Coronary artery (tissue), 2 donors: ENCODE measurements at regions not wholly inside any gene's neighbourhood (a gene's known extent, or its start where the extent isn't known, plus 50 kb on each side); places are given as distances from the start of the nearest gene placed in this dataset.

ENCODE experiments used
- DNase-seq: peaks from one replicate; pipeline ENCODE4 v3.0.0-alpha.2; 2017; ENCODE audit warnings: low spot score
- H3K27ac ChIP-seq, 2 donors: fragments of 200-600 bp; sonication (generic); one replicate each; pipeline ENCODE4 v1.5.1; 2016 to 2019
- H3K4me3 ChIP-seq: fragments of 200-600 bp; sonication (generic); 2 replicates; pipeline ENCODE4 v1.5.1; 2016; ENCODE audit warnings: mild to moderate bottlenecking, moderate library complexity
- CTCF ChIP-seq: fragments of 200-600 bp; sonication (generic); IDR thresholded peaks from one replicate; pipeline ENCODE4 v1.5.1; 2019; ENCODE audit warnings: antibody characterized with exemption

GRCh38 chr5:133841831-133842750 is 126.3 kb downstream of the C5orf15 start:
- DNase-seq: peak; percentile 49

GRCh38 chr5:133840168-133840567 is 128.3 kb downstream of the C5orf15 start:
- no peak overlapping the region for H3K27ac ChIP-seq
- no peak overlapping the region for H3K4me3 ChIP-seq
- no peak for DNase-seq
- no peak for TF ChIP-seq CTCF

More at GRCh38 chr5:133841831-133842750, 126.3 kb downstream of the C5orf15 start:
- no peak for TF ChIP-seq CTCF
- Histone ChIP-seq H3K27ac (no peak overlapping the region), H3K4me3 (no peak overlapping the region)

DNA sequence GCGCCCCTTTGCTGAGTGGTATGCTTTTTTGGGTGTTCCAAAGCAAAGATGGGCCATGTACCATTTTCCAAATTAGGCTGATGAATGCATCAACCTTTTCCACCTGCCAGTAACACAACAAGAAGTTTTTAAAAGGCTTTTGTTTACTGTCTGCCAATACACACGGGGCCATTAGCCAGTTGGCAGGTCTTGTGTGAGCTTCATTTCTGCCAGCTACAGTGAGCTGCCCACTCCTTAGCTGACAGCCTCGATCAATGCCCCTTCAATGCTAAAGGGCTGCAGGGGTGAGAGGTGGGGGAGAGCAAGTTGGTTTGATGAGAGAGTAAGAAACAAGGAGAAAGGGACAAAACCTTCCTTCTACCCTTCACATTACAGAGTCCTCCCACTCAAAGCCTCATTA is 128.7 kb downstream of the C5orf15 start:
- DNase-seq: peak; percentile 24
- TF ChIP-seq CTCF: no peak
- H3K4me3 ChIP-seq: no peak overlapping the region
- no peak overlapping the region for H3K27ac ChIP-seq

GRCh38 chr5:133839090-133839489 is 129.3 kb downstream of the C5orf15 start:
- Histone ChIP-seq H3K27ac (no peak overlapping the region), H3K4me3 (no peak overlapping the region)
- no peak for DNase-seq
- no peak for TF ChIP-seq CTCF

GRCh38 chr5:133838286-133838685 is 130.1 kb downstream of the C5orf15 start:
- DNase-seq: peak; percentile 22
- no peak for TF ChIP-seq CTCF
- H3K4me3 ChIP-seq: no peak overlapping the region
- H3K27ac ChIP-seq: no peak overlapping the region

DNA sequence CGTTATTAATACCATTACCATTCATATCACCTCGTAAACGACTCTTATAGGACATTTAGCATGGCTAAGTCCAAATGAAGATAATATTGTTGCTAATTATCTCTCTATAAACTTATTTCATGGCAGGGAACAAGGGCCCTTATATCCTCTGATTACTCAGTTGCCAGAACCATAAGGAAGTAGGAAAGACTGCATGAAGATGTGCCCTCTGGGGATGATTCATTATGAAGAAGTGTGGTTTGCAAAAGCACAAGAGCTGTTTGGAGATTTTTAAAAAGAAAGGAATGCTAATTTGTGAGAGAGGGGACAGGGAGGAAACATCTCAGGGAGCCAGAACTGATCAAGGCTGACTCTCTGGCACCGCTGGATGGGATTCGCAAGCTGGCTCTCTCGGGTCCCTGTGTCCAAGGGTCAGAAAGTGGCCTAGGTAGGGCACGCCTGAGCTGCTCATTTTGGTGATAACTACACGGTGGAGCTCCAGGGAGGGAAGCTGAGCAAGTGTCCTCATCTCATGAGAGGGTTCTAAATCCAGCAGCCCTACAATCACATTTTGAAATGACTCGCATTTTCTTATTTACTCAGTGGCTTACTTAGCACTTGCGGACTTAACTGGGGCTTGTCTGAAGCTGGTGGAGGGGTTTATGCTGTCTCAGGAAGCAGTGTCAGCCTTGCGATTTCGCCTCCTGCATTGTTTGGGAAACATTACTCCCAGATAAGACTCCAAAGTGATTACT is 136.8 kb downstream of the C5orf15 start:
- no peak for DNase-seq
- H3K4me3 ChIP-seq: no peak overlapping the region
- no peak for TF ChIP-seq CTCF
- H3K27ac ChIP-seq: no peak overlapping the region
